CD4-positive, alpha-beta T cell treated with Interleukin-6 for 4 hours (primary cell): ENCODE measurements at regions not wholly inside any gene's neighbourhood (a gene's known extent, or its start where the extent isn't known, plus 50 kb on each side); places are given as distances from the start of the nearest gene placed in this dataset.
"Not testable (repeated sequence)": the region's sequence is repeated elsewhere in the genome, so short reads cannot be mapped to it uniquely, and the experiment has no call there.

Experiments
- DNase-seq: peaks from one replicate; pipeline ENCODE4 v3.0.0-alpha.2; 2020; ENCODE audit warnings: mixed read lengths

- DNase-seq = no peak
Measured at GRCh38 chr7:53596230-53596629, 560.8 kb downstream of the POM121L12 start.

DNA sequence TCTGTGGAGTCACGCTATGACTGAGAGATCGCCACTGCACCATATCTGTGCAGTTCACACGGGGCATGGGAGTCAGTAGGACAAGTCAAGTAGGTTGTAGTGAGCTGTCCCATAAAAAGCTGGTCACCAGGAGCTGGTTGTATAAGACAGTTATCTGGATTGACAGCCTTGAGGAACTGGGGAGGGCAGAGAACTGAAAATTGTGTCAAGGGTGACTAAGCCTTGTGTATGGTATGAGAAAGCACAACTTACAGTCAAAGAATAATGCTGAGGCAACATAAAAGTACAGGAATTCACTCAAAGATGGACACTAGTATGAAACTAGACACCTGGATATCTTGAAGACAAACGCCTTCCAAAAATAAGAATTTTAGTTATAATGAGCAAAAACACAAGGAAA is 564.9 kb downstream of the POM121L12 start:
- DNase-seq = no peak

GRCh38 chr7:53602817-53603418 is 567.5 kb downstream of the POM121L12 start:
- DNase-seq = no peak

- DNase-seq = no peak
Measured at GRCh38 chr7:53603461-53603860, 568.0 kb downstream of the POM121L12 start.

DNA sequence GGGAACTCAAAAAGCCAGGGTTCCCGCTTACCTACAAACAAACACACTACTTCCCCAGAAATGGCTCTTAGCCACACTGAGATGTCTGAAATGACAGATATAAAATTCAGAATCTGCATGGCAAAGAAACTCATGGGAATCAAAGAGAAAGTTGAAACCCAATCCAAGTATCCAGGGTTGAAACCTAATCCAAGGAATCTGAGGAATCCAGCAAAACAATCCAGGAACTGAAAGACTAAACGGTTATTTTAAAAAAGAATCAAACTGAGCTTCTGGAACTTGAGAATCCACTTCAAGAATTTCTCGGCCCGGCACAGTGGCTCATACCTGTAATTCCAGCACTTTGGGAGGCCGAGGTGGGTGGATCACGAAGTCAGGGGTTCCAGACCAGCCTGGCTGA is 568.8 kb downstream of the POM121L12 start:
- DNase-seq = no peak

GRCh38 chr7:53607961-53608360 is 572.5 kb downstream of the POM121L12 start:
- no peak for DNase-seq

DNA sequence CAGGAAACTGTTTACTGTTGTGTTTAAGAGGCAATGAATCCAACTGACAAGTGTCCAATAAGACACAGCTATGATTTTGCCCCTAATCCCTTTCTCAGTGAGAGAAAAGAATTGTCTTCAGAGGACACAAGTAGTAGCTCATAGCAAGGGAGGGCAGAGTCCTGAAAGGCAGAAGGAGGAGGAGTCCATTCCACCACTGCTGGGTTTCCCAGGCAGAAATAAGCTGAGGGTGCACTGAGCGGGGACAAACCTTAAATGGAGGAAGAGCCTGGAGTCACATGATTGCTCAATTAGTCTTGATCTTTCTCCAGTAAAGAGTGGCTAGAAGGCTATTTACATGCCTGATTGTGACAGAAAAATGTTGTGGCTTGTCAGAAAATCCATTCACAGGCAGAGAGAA is 573.8 kb downstream of the POM121L12 start:
- no peak for DNase-seq

GRCh38 chr7:53611043-53611442 is 575.6 kb downstream of the POM121L12 start:
- DNase-seq = no peak

GRCh38 chr7:53624356-53624755 is 588.9 kb downstream of the POM121L12 start:
- no peak for DNase-seq

DNA sequence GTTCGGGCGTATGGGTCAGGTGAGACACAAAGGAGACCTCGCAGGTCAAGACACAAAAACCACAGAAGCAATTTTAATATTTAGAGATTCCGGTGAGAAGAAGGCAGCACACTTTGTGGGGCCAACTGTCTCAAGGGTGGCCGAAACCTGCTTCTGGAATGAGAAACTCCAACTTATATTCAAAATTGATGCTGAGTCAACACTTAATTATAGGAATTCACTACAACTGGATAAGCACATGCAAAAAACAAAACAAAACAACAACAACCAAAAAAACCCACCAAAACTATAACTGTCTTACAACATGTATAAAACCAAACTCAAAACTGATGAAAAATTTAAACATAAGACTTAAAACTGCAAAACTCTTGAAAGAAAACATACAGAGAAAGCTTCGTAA is 593.3 kb downstream of the POM121L12 start:
- DNase-seq = no peak

DNA sequence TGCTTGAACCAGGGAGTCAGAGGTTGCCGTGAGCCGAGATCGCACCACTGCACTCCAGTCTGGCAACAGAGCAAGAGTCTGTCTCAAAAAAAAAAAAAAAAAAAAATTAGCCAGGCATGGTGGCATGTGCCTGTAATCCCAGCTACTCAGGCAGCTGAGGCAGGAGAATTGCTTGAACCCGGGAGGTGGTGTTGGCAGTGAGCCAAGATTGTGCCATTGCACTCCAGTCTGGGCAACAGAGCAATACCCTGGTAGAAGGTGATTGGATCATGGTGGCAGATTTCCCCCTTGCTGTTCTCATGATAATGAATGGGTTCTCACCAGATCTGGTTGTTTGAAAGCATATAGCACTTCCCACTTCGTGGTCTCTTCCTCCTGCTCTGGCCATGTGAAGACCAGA is 599.8 kb downstream of the POM121L12 start:
- not testable (repeated sequence) for DNase-seq

DNA sequence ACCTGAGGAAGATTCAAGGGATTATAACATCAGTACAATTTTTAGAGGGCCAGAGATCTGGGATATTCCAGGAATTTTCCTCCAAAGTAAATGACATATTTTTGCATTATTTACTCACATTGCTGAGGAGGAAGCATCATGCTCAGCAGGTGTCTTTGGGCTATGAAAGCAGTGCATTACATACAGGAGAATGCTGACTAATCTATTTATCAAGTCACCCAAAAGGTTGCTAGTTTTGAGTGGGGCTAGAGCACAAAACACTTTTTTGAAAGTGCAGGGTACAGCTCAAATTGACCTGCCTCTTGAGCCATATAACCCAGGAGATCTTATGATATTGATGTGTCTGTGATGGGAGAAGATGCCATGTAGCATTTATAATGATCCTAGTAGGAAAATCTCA is 603.1 kb downstream of the POM121L12 start:
- DNase-seq = no peak

GRCh38 chr7:53641091-53641490 is 605.7 kb downstream of the POM121L12 start:
- DNase-seq = no peak

GRCh38 chr7:53642361-53642760 is 606.9 kb downstream of the POM121L12 start:
- no peak for DNase-seq

DNA sequence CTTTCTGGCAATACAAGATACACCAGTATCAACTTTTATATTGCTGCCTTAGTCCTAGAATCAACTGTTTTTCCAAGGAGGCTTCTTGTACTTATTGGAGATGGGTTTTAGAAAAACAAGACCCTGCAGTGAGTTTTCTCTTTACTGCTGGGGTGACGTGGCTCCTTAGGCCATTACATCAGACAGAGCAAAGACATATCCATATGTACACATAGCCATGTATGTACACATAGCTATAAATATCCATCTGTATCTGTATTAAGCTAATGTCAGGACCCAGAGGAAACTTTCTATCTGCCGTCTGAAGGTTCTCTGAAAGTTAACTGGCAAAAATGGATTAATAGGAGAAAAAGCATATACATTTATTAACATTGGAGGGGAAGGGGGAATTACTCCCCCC is 607.4 kb downstream of the POM121L12 start:
- no peak for DNase-seq

DNA sequence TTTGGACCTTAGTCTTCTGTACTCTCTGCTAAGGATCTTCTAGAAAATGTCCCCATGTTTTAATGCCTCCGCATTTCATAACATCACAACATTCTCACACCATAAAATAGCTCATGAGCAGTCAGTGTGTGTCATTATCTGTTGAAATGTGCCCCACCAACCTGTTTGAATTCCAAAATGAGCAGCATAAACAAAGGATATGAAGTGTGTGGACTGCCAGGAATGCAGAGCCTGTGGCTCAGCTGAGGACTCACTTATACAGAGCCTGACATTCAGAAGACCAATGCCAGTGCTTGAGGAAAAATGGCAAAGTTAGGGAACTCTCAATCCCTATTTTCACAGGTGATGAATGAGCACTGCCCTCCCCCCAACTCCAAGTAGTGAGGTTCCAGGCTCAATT is 621.4 kb downstream of the POM121L12 start:
- no peak for DNase-seq

DNA sequence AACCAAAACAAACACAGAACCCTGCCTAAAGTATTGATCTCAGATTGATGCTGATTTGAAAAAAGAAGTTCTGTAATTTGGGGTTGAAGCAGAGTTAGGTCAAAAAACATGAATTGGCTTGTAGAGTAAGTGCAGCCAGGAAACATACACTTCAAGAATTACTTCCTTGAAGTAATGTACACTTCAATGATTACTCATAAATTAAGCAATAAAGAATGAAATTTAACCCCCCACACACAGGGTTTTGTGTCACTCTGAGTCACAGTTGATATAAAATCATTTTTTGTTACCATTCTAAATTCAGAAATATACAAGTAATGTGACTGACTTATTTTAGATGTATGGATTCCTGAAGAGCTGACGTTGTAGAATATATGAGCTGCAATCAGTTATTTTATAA is 622.2 kb downstream of the POM121L12 start:
- no peak for DNase-seq

DNA sequence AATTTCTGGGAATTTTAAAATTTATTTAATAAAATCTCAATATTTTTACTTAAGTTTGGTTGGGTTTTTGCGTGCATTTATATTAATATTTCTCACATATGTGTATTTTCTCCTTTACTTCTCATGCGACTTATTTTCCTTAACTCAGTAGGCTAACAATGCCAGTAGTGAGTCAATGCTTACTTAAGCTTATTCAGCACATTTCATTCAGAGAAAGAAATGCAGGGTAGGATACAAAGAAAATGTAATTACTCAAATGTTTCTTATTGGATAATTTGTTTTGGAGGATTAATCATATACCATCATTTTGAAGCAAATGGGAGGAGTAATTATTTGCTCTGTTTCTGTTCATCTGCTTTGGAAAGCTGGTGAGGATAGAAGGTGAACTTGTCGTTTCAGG is 623.5 kb downstream of the POM121L12 start:
- DNase-seq = no peak

DNA sequence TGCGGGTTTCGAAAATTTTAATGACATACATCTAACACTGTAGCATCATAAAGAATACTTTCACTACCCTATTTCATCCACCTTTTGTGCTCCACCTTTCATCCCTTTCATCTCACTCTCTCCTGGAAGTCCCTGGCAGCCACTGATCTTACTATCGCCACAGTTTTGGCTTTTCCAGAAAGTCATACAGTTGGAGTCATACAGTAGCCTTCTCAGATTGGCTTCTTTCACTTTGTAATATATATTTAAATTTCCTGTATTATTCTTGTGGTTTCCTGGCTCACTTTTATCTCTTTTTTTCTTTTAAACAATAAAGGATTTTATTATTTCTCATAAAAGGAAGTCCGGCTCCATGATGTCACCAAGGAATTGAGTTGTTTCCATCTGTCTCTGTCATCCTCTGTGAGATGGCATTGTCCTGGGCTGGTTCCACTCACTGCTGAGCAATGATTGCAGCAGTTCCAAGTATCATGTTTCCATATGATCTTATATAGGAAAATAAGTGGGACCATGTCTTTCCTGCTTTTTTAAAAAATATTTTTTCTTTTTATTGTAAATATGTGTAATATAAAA is 626.3 kb downstream of the POM121L12 start:
- no peak for DNase-seq

GRCh38 chr7:53672681-53673080 is 637.2 kb downstream of the POM121L12 start:
- DNase-seq = no peak

DNA sequence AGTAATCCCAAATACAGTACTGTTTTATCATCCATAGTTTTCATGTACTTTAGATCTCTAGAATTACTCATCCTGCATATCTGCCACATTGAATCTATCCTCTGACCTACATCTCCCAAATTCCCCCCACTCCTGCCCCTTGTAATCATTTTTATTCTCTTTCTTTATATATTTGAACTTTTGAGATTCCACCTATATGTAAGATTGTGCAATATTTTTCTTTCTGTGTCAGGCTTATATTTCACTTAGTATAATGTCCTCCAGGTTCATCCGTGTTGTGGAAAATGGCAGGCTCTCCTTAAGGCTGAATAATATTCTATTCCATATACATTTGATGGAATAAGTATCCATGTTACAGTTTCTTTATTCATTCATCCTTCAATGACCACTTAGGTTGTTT is 640.4 kb downstream of the POM121L12 start:
- DNase-seq = no peak

DNA sequence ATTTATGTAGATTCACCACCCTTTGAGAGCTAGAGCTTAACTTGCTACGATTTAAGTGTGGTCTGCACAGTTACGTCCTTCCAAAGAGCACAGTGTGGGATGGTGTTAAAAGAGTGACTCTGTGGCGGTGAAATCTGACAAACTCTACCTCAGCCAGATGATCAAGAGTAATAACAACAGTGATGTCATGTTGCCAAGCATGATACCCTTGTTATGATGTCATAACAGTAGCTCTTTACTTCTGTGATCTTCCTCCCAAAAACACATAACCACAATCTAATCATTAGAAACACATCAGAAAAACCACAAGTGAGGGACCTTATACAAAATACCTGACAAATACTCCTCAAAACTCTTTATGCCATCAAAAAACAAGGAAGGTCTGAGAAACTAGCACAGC is 649.3 kb downstream of the POM121L12 start:
- DNase-seq = no peak

- DNase-seq = no peak
Measured at GRCh38 chr7:53690411-53690810, 655.0 kb downstream of the POM121L12 start.

DNA sequence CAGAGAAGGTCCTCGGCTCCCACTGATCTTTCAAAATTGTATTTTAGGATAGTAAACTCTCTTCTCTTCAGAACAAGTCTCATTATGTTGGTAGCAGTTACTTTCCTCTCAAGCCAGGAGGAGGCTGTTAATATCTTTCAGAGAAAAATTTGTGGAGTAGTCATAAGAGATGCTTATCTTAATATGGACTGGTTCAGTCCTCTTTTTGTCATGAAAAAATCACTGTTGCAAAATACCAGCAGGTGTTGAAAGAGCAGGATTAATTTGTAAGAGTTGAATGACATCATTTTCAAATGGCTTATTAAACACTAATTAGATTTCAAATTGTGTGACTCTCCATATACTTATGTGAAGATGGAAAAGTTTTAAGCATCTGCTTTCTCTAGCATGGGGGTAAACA is 662.5 kb downstream of the POM121L12 start:
- no peak for DNase-seq

DNA sequence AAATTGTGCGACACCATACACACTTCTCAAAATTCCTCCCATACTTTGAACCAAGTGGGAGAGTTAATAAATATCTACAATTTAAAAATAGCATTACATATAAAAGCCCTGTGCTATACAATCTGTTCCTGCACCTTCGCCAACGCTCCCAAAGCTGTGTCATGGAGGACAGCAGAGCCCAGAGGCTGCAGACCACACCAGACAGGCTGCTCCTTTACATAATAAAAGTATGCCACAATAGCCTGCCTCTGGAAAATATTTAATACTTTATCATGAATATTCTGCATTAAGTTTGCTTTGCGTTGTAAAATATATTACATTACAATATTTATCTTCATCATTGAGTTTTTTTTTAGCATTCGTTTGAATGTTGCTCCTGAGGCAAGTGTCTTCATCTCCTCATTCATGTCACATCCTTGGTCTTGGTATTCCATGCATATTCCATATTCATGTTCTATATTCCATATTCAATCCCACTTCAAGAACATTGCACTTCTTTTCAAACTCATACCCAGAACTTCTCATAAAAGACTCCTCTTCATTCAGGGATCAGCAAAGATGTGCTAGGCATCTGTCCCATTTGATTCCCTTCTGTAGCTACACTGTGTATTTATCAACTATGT is 663.9 kb downstream of the POM121L12 start:
- no peak for DNase-seq
